H1 (cell line): ENCODE measurements at regions not wholly inside any gene's neighbourhood (a gene's known extent, or its start where the extent isn't known, plus 50 kb on each side); places are given as distances from the start of the nearest gene placed in this dataset.

Experiments used
- CTCF ChIA-PET: fragments of 300-600 bp; sonication (Branson Sonifier 250); formaldehyde crosslinking; loops from one replicate; lab custom pipeline; 2021; ENCODE audit not compliant: partially characterized antibody; lab: Charles Lee
- POLR2A ChIA-PET: fragments of 300-600 bp; sonication (Branson Sonifier 250); formaldehyde crosslinking; loops from one replicate; lab custom pipeline; 2021; ENCODE audit warnings: inconsistent platforms; ENCODE audit not compliant: partially characterized antibody; lab: Charles Lee
- DNase-seq, 2 experiments: peaks; one replicate each; pipeline versions ENCODE4 v3.0.0 to v3.0.0-alpha.2; 2010 to 2022; ENCODE audit warnings: low spot score in 2 of 2, low read depth in 1 of 2, mixed read lengths in 1 of 2
- FAIRE-seq: peaks from 2 replicates; lab custom pipeline; 2011; peaks lifted over from hg19 to GRCh38; lab: Jason Lieb, UNC
- H2AFZ ChIP-seq: 2 replicates; pipeline ENCODE4 v1.8.1; 2012; ENCODE audit warnings: low read length, inconsistent platforms
- H2AK5ac ChIP-seq: 2 replicates; pipeline ENCODE4 v1.6.1; 2013; ENCODE audit warnings: low read depth, low read length
- H2BK120ac ChIP-seq: replicated peaks from 2 replicates; pipeline ENCODE3; 2013; ENCODE audit warnings: low read depth, low read length, inconsistent platforms
- H2BK12ac ChIP-seq: 2 replicates; pipeline ENCODE4 v1.6.1; 2013; ENCODE audit warnings: low read depth, low read length
- H2BK15ac ChIP-seq: 2 replicates; pipeline ENCODE4 v1.6.1; 2013; ENCODE audit warnings: low read length
- H2BK20ac ChIP-seq: 2 replicates; pipeline ENCODE4 v1.6.1; 2013; ENCODE audit warnings: low read length
- H2BK5ac ChIP-seq: 2 replicates; pipeline ENCODE4 v1.6.1; 2013; ENCODE audit warnings: low read depth, low read length
- H3K14ac ChIP-seq: 2 replicates; pipeline ENCODE4 v1.6.1; 2013; ENCODE audit warnings: inconsistent platforms; ENCODE audit not compliant: insufficient read length
- H3K18ac ChIP-seq: 2 replicates; pipeline ENCODE4 v1.6.1; 2013; ENCODE audit warnings: low read length; ENCODE audit errors: extremely low read depth
- H3K23ac ChIP-seq: 2 replicates; pipeline ENCODE4 v1.6.1; 2013; ENCODE audit warnings: inconsistent platforms; ENCODE audit not compliant: insufficient read length
- H3K23me2 ChIP-seq: 2 replicates; pipeline ENCODE4 v1.6.1; 2013; ENCODE audit warnings: low read depth, low read length
- H3K27ac ChIP-seq: 2 replicates; pipeline ENCODE4 v1.6.1; 2011; ENCODE audit warnings: low read depth, low read length, inconsistent platforms
- H3K27me3 ChIP-seq, 4 experiments: replicated peaks in 1 of 4; 1 replicate in 1 of 4; 2 replicates in 3 of 4; pipeline versions ENCODE4 v1.6.1 to v1.8.1; 2011 to 2013; ENCODE audit warnings: low read length in 3 of 4, mild to moderate bottlenecking in 3 of 4, inconsistent platforms in 2 of 4, mixed read lengths in 2 of 4, moderate library complexity in 1 of 4; ENCODE audit not compliant: control insufficient read depth in 3 of 4, insufficient read depth in 3 of 4; ENCODE audit errors: extremely low read depth in 1 of 4
- H3K36me3 ChIP-seq, 4 experiments: 2 replicates each; pipeline versions ENCODE4 v1.6.1 to v1.8.1; 2011 to 2013; ENCODE audit warnings: mild to moderate bottlenecking in 4 of 4, low read length in 3 of 4, moderate library complexity in 2 of 4, control low read depth in 1 of 4, inconsistent platforms in 1 of 4; ENCODE audit not compliant: insufficient read depth in 4 of 4, control insufficient read depth in 2 of 4
- H3K4ac ChIP-seq: replicated peaks from 2 replicates; pipeline ENCODE3; 2013; ENCODE audit warnings: low read length, low read depth, mixed read lengths, inconsistent platforms; ENCODE audit not compliant: insufficient read length
- H3K4me1 ChIP-seq, 4 experiments: replicated peaks in 1 of 4; 1 replicate in 1 of 4; 2 replicates in 3 of 4; pipeline versions ENCODE4 v1.6.1 to v1.8.1; 2011 to 2013; ENCODE audit warnings: low read length in 3 of 4, inconsistent platforms in 2 of 4, mixed read lengths in 1 of 4; ENCODE audit not compliant: insufficient read depth in 4 of 4, control insufficient read depth in 3 of 4
- H3K4me2 ChIP-seq, 2 experiments: 2 replicates each; pipeline versions ENCODE4 v1.6.1 to v1.8.1; 2011 to 2013; ENCODE audit warnings: low read depth in 2 of 2, low read length in 2 of 2, control low read depth in 1 of 2, inconsistent platforms in 1 of 2, mild to moderate bottlenecking in 1 of 2; ENCODE audit not compliant: insufficient read depth in 1 of 2
- H3K4me3 ChIP-seq, 4 experiments: fragments of 200-600, 300-600 bp in 1 of 4; sonication (generic), shearing (Covaris generic), sonication (Bioruptor Twin) in 1 of 4; 2 replicates each; pipeline versions ENCODE4 v1.5.1 to v1.8.1; 2011 to 2016; ENCODE audit warnings: low read length in 4 of 4, low read depth in 3 of 4, control low read depth in 2 of 4, inconsistent platforms in 2 of 4, mild to moderate bottlenecking in 2 of 4, mixed read lengths in 1 of 4, moderate library complexity in 1 of 4; ENCODE audit not compliant: insufficient read depth in 2 of 4; ENCODE audit errors: extremely low read depth in 1 of 4
- H3K56ac ChIP-seq: replicated peaks from 2 replicates; pipeline ENCODE3; 2013; ENCODE audit warnings: low read depth, mild to moderate bottlenecking, mixed read lengths, low read length, inconsistent platforms; ENCODE audit not compliant: insufficient read length
- H3K79me1 ChIP-seq: 2 replicates; pipeline ENCODE4 v1.6.1; 2013; ENCODE audit warnings: low read depth, low read length, control low read depth
- H3K79me2 ChIP-seq, 2 experiments: 2 replicates each; pipeline versions ENCODE4 v1.6.1 to v1.8.1; 2012 to 2013; ENCODE audit warnings: low read length in 2 of 2, mild to moderate bottlenecking in 2 of 2, inconsistent platforms in 1 of 2; ENCODE audit not compliant: insufficient read depth in 2 of 2, control insufficient read depth in 1 of 2
- H3K9ac ChIP-seq, 4 experiments: replicated peaks in 1 of 4; 1 replicate in 1 of 4; 2 replicates in 3 of 4; pipeline versions ENCODE4 v1.6.1 to v1.8.1; 2011 to 2013; ENCODE audit warnings: low read depth in 3 of 4, low read length in 3 of 4, control low read depth in 2 of 4, mild to moderate bottlenecking in 2 of 4, moderate library complexity in 2 of 4, inconsistent platforms in 1 of 4; ENCODE audit errors: extremely low read depth in 1 of 4
- H3K9me3 ChIP-seq, 2 experiments: 2 replicates each; pipeline versions ENCODE4 v1.6.1 to v1.8.1; 2012 to 2013; ENCODE audit warnings: mild to moderate bottlenecking in 2 of 2, moderate library complexity in 2 of 2, control low read depth in 1 of 2, inconsistent platforms in 1 of 2, low read depth in 1 of 2, low read length in 1 of 2, mixed read lengths in 1 of 2; ENCODE audit not compliant: insufficient read depth in 2 of 2
- H4K20me1 ChIP-seq, 2 experiments: replicated peaks in 1 of 2; 2 replicates each; pipeline versions ENCODE3 to v1.8.1; 2011 to 2013; ENCODE audit warnings: inconsistent platforms in 2 of 2, low read length in 2 of 2, mild to moderate bottlenecking in 1 of 2; ENCODE audit not compliant: insufficient read depth in 2 of 2, control insufficient read depth in 1 of 2
- H4K5ac ChIP-seq: 2 replicates; pipeline ENCODE4 v1.6.1; 2013; ENCODE audit warnings: low read length, low read depth, mixed read lengths, inconsistent platforms; ENCODE audit not compliant: insufficient read length
- H4K8ac ChIP-seq: 2 replicates; pipeline ENCODE4 v1.8.0; 2013; ENCODE audit warnings: mild to moderate bottlenecking, moderate library complexity, low read length, inconsistent platforms; ENCODE audit not compliant: insufficient read depth; ENCODE audit errors: extremely low read depth
- H4K91ac ChIP-seq: replicated peaks from 2 replicates; pipeline ENCODE3; 2013; ENCODE audit warnings: low read length, mixed read lengths, inconsistent platforms; ENCODE audit not compliant: insufficient read length
- FOSL1 ChIP-seq: IDR thresholded peaks from 2 replicates; pipeline ENCODE4 v1.6.1; 2011; ENCODE audit warnings: mild to moderate bottlenecking, low read depth, low read length, moderate library complexity; ENCODE audit not compliant: insufficient read depth
- GABPA ChIP-seq: IDR thresholded peaks from 2 replicates; pipeline ENCODE4 v1.6.1; 2011; ENCODE audit warnings: mild to moderate bottlenecking, low read length, moderate library complexity, borderline replicate concordance; ENCODE audit not compliant: insufficient read depth
- JUN ChIP-seq: IDR thresholded peaks from 2 replicates; pipeline ENCODE4 v1.6.1; 2011; ENCODE audit warnings: low read depth, mild to moderate bottlenecking, improper control_type of control experiment, low read length
- KDM5A ChIP-seq: fragments of 200-600 bp; IDR thresholded peaks from 2 replicates; pipeline ENCODE4 v1.7.1; 2012; ENCODE audit warnings: mild to moderate bottlenecking, low read length, inconsistent platforms, mixed read lengths

DNA sequence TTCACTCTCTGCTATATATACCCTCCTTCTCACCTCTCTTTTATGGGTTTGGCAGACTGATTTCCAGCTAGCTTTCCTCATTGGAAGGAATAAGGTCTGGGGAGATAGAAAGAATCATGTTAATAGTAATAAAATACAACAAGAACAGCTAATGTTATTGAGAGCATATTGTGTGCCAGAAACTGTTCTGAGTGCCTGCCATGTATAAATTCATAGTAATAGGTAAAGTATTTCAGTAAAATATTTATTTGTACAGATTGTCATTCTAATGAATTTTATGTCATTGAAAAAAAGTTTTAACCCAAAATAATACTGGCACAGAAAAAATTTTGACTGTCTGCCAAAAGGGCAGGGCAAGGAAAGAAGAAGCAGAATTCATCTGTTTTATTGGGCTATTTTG lies 834.9 kb upstream of the ZNF608 start:
- H2BK12ac ChIP-seq: no peak overlapping the region
- FAIRE-seq: no peak
- no peak overlapping the region for H3K23ac ChIP-seq
- TF ChIP-seq GABPA (no peak), FOSL1 (no peak), KDM5A (no peak), JUN (no peak)
- H4K8ac ChIP-seq: no peak overlapping the region
- peaks cover 0 to 2% (median 0%) of the 10 kb centered on the region in 4 experiments; a peak in 1 of 7 replicates for H3K4me1 ChIP-seq
- DNase-seq: no peak
- no peak overlapping the region for H3K56ac ChIP-seq
- no peak overlapping the region for H4K5ac ChIP-seq
- H3K27ac ChIP-seq: no peak overlapping the region
- H2AK5ac ChIP-seq: no peak overlapping the region
- peaks cover 0 to 5% (median 0%) of the 10 kb centered on the region in 4 experiments; a peak in 4 of 8 replicates for H3K36me3 ChIP-seq
- H4K20me1 ChIP-seq: no peaks in the 10 kb centered on the region
- no peaks in the 10 kb centered on the region for H3K79me1 ChIP-seq
- H3K9me3 ChIP-seq: peaks cover 3 to 6% of the 10 kb centered on the region in 2 experiments; a peak in 1 of 4 replicates
- H3K79me2 ChIP-seq: no peaks in the 10 kb centered on the region
- no peak overlapping the region for H3K4ac ChIP-seq
- no peak overlapping the region for H2AFZ ChIP-seq
- H3K27me3 ChIP-seq: no peaks in the 10 kb centered on the region
- ChIA-PET POLR2A (no interaction called here), CTCF (no interaction called here)
- no peak overlapping the region for H3K4me3 ChIP-seq
- no peak overlapping the region for H3K9ac ChIP-seq
- no peaks in the 10 kb centered on the region for H3K23me2 ChIP-seq
- no peak overlapping the region for H3K18ac ChIP-seq
- no peak overlapping the region for H2BK120ac ChIP-seq
- no peak overlapping the region for H2BK15ac ChIP-seq
- H3K4me2 ChIP-seq: no peak overlapping the region
- H2BK20ac ChIP-seq: no peak overlapping the region
- no peak overlapping the region for H3K14ac ChIP-seq
- no peak overlapping the region for H4K91ac ChIP-seq
- no peak overlapping the region for H2BK5ac ChIP-seq
